Activated B cell treated with CpG ODN at 0.5 μM for 24 hours (primary cell): ENCODE measurements at regions not wholly inside any gene's neighbourhood (a gene's known extent, or its start where the extent isn't known, plus 50 kb on each side); places are given as distances from the start of the nearest gene placed in this dataset.

Experiments used
- ATAC-seq: fragments of 200-7000 bp; cut with Tn5 transposase; one replicate; pipeline ENCODE4 v1.10.0; 2021; ENCODE audit warnings: low read depth, mild to moderate bottlenecking, moderate library complexity
- CTCF ChIA-PET: fragments of 350-600 bp; sonication (Branson Sonifier 250); formaldehyde crosslinking; loops from one replicate; lab custom pipeline; 2021; ENCODE audit warnings: antibody characterized with exemption; lab: Charles Lee
- POLR2A ChIA-PET: fragments of 350-600 bp; sonication (Branson Sonifier 250); formaldehyde crosslinking; loops from one replicate; lab custom pipeline; 2021; ENCODE audit warnings: antibody characterized with exemption; lab: Charles Lee
- DNase-seq: peaks from one replicate; pipeline ENCODE4 v3.0.0; 2022
- H3K27ac Mint-ChIP-seq: one replicate; pipeline ENCODE4 v1.8.0; 2020; ENCODE audit warnings: mixed read lengths
- H3K27me3 Mint-ChIP-seq: one replicate; pipeline ENCODE4 v1.8.0; 2021; ENCODE audit warnings: mixed read lengths
- H3K36me3 Mint-ChIP-seq: one replicate; pipeline ENCODE4 v1.8.0; 2021; ENCODE audit warnings: low read depth, mixed read lengths
- H3K4me1 Mint-ChIP-seq: one replicate; pipeline ENCODE4 v1.8.0; 2021; ENCODE audit warnings: mixed read lengths
- H3K4me3 Mint-ChIP-seq: one replicate; pipeline ENCODE4 v1.8.0; 2020; ENCODE audit warnings: mild to moderate bottlenecking, mixed read lengths
- H3K9me3 Mint-ChIP-seq: one replicate; pipeline ENCODE4 v1.8.0; 2020; ENCODE audit warnings: mixed read lengths
- intact Hi-C: fragments of 100-400 bp; cut with micrococcal nuclease; formaldehyde crosslinking; loops from one replicate; pipeline ENCODE4 v1.15.1; 2024
- TF ChIP-seq, protein P1 (sequence below): fragments of 200-600 bp; IDR thresholded peaks from one replicate; pipeline ENCODE4 v1.8.0; 2022; ENCODE audit warnings: antibody characterized with exemption, mild to moderate bottlenecking

DNA sequence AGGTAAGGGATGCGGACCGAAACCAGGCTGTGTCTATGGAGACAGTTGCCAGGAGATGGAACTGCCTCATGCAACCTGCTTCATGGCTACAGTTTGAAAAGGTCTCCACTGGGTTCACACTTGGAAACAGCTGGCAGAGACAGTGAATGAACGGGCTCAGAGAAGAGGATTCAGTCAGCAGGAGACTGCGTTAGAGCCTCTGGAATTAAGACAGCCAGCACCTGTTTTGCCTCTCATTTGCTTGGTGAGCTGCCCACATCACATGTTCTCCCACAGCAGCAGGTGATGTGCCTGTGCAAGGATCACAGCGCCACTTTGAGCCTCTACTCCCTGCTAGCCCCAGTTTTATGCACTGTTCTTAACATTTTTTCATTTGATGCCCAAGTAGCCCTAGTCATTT is 321.0 kb downstream of the PLPP3 start:
- H3K27ac Mint-ChIP-seq, result no peak overlapping the region
- DNase-seq (no peak), ATAC-seq (no peak)
- intact Hi-C loops, result no loop called here
- H3K36me3 Mint-ChIP-seq, result no peaks in the 10 kb centered on the region
- TF ChIP-seq, protein P1, sequence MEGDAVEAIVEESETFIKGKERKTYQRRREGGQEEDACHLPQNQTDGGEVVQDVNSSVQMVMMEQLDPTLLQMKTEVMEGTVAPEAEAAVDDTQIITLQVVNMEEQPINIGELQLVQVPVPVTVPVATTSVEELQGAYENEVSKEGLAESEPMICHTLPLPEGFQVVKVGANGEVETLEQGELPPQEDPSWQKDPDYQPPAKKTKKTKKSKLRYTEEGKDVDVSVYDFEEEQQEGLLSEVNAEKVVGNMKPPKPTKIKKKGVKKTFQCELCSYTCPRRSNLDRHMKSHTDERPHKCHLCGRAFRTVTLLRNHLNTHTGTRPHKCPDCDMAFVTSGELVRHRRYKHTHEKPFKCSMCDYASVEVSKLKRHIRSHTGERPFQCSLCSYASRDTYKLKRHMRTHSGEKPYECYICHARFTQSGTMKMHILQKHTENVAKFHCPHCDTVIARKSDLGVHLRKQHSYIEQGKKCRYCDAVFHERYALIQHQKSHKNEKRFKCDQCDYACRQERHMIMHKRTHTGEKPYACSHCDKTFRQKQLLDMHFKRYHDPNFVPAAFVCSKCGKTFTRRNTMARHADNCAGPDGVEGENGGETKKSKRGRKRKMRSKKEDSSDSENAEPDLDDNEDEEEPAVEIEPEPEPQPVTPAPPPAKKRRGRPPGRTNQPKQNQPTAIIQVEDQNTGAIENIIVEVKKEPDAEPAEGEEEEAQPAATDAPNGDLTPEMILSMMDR, result no peak
- ChIA-PET POLR2A (no interaction called here), CTCF (no interaction called here)
- peaks cover 2% of the 10 kb centered on the region for H3K27me3 Mint-ChIP-seq
- H3K9me3 Mint-ChIP-seq, result peaks cover 4% of the 10 kb centered on the region
- no peak overlapping the region for H3K4me3 Mint-ChIP-seq
- no peaks in the 10 kb centered on the region for H3K4me1 Mint-ChIP-seq

- CTCF ChIA-PET, result no interaction called here
- DNase-seq (no peak), ATAC-seq (no peak)
- H3K9me3 Mint-ChIP-seq, result peaks cover 4% of the 10 kb centered on the region
- POLR2A ChIA-PET, result no interaction called here
- H3K4me3 Mint-ChIP-seq, result no peak overlapping the region
- intact Hi-C loops, result no loop called here
- H3K27me3 Mint-ChIP-seq, result peaks cover 2% of the 10 kb centered on the region
- H3K4me1 Mint-ChIP-seq, result no peaks in the 10 kb centered on the region
- H3K27ac Mint-ChIP-seq, result no peak overlapping the region
- no peaks in the 10 kb centered on the region for H3K36me3 Mint-ChIP-seq
- TF ChIP-seq, protein P1, result no peak
Measured at GRCh38 chr1:56257726-56258125, 321.6 kb downstream of the PLPP3 start.

- TF ChIP-seq, protein P1, result no peak
- no peak for ATAC-seq
- intact Hi-C loops, result no loop called here
- no peak overlapping the region for H3K4me3 Mint-ChIP-seq
- peaks cover 4% of the 10 kb centered on the region for H3K9me3 Mint-ChIP-seq
- H3K27ac Mint-ChIP-seq, result no peak overlapping the region
- no peaks in the 10 kb centered on the region for H3K4me1 Mint-ChIP-seq
- DNase-seq, result no peak
- ChIA-PET CTCF (no interaction called here), POLR2A (no interaction called here)
- no peaks in the 10 kb centered on the region for H3K36me3 Mint-ChIP-seq
- peaks cover 2% of the 10 kb centered on the region for H3K27me3 Mint-ChIP-seq
Measured at GRCh38 chr1:56256153-56257000, 323.0 kb downstream of the PLPP3 start.

- Mint-ChIP-seq H3K4me1 (no peaks in the 10 kb centered on the region), H3K36me3 (no peaks in the 10 kb centered on the region), H3K9me3 (peaks cover 4% of the 10 kb centered on the region), H3K4me3 (no peak overlapping the region), H3K27ac (no peak overlapping the region), H3K27me3 (no peaks in the 10 kb centered on the region)
- DNase-seq, result no peak
- ChIA-PET POLR2A (no interaction called here), CTCF (no interaction called here)
- intact Hi-C loops, result no loop called here
- no peak for ATAC-seq
- TF ChIP-seq, protein P1, result no peak
Measured at GRCh38 chr1:56255516-56256152, 323.7 kb downstream of the PLPP3 start.

DNA sequence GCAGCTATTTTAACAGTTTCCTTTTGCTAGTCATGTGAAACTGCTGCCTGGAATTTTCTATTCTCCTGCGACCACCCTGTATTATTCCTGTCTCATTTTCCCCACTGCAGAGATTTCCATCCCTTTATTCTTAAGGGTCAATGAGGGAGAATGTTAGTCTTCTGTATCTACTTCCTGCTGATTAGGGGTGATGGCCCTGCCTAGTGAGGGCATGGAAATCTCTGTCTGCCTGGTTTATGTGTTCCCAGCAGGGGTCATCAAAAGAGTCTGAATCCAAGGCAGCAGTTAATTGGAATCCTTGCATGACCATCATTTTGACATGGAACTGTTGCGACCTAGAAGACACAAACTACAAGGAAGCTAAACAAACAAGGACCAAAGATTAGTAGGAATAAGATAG is 325.2 kb downstream of the PLPP3 start:
- intact Hi-C loops, result no loop called here
- CTCF ChIA-PET, result no interaction called here
- H3K27ac Mint-ChIP-seq, result no peak overlapping the region
- H3K36me3 Mint-ChIP-seq, result no peaks in the 10 kb centered on the region
- POLR2A ChIA-PET, result no interaction called here
- peaks cover 3% of the 10 kb centered on the region for H3K4me1 Mint-ChIP-seq
- no peaks in the 10 kb centered on the region for H3K27me3 Mint-ChIP-seq
- no peak for DNase-seq
- TF ChIP-seq, protein P1, result no peak
- H3K9me3 Mint-ChIP-seq, result no peaks in the 10 kb centered on the region
- ATAC-seq, result no peak
- no peak overlapping the region for H3K4me3 Mint-ChIP-seq
